Duodenal mucosa (tissue), 2 donors: ENCODE measurements at regions not wholly inside any gene's neighbourhood (a gene's known extent, or its start where the extent isn't known, plus 50 kb on each side); places are given as distances from the start of the nearest gene placed in this dataset.

Experiments
- H3K27ac ChIP-seq: one replicate; pipeline ENCODE4 v1.7.0; 2013; ENCODE audit warnings: low read depth, low read length
- H3K27me3 ChIP-seq, 2 donors: one replicate each; pipeline ENCODE4 v1.7.0; 2013; ENCODE audit warnings: low read length in 2 of 2, control low read depth in 1 of 2; ENCODE audit not compliant: insufficient read depth in 2 of 2, control insufficient read depth in 1 of 2
- H3K36me3 ChIP-seq, 2 donors: one replicate each; pipeline ENCODE4 v1.7.0; 2013; ENCODE audit warnings: low read length in 2 of 2, control low read depth in 1 of 2; ENCODE audit not compliant: insufficient read depth in 2 of 2, control insufficient read depth in 1 of 2
- H3K4me1 ChIP-seq, 2 donors: one replicate each; pipeline ENCODE4 v1.7.0; 2013; ENCODE audit warnings: low read length in 2 of 2, control low read depth in 1 of 2; ENCODE audit not compliant: insufficient read depth in 2 of 2, control insufficient read depth in 1 of 2
- H3K4me3 ChIP-seq, 2 donors: one replicate each; pipeline ENCODE4 v1.7.0; 2013; ENCODE audit warnings: low read length in 2 of 2, low read depth in 1 of 2
- H3K9ac ChIP-seq, 2 donors: one replicate each; pipeline ENCODE4 v1.7.0; 2013; ENCODE audit warnings: low read length in 2 of 2, low read depth in 1 of 2
- H3K9me3 ChIP-seq, 2 donors: one replicate each; pipeline ENCODE4 v1.7.0; 2013; ENCODE audit warnings: low read length in 2 of 2, control low read depth in 1 of 2; ENCODE audit not compliant: control insufficient read depth in 1 of 2

- no peaks in the 10 kb centered on the region for H3K36me3 ChIP-seq
- no peak overlapping the region for H3K27ac ChIP-seq
- no peak overlapping the region for H3K9ac ChIP-seq
- H3K9me3 ChIP-seq: no peaks in the 10 kb centered on the region
- no peaks in the 10 kb centered on the region for H3K4me1 ChIP-seq
- no peak overlapping the region for H3K4me3 ChIP-seq
- no peaks in the 10 kb centered on the region for H3K27me3 ChIP-seq
Measured at GRCh38 chr20:11810311-11811083, 107.2 kb upstream of the BTBD3 start.

GRCh38 chr20:11813106-11813890 is 104.4 kb upstream of the BTBD3 start:
- Histone ChIP-seq H3K4me1 (no peaks in the 10 kb centered on the region), H3K27me3 (no peaks in the 10 kb centered on the region), H3K9ac (no peak overlapping the region), H3K9me3 (no peaks in the 10 kb centered on the region), H3K27ac (no peak overlapping the region), H3K36me3 (no peaks in the 10 kb centered on the region), H3K4me3 (no peak overlapping the region)

DNA sequence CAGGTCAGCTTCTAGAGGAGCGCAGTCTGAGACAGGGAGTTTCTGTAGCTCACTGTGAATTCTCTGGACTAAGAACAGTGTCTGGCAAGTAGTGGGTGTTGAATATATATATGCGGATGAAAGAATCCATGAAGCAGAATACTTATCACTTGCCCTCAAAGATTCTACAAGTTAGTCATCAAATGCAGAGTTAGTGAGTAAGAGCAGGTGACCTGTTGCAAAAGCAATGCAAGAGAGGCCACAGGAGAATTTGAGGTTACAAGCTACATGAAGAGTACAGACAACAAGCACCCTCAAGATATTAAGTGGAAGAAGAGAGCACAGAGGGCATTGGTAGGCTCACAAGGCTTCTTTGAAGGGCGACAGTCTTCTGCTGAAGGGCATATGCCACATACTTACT is 103.4 kb upstream of the BTBD3 start:
- no peaks in the 10 kb centered on the region for H3K27me3 ChIP-seq
- no peak overlapping the region for H3K4me3 ChIP-seq
- H3K9me3 ChIP-seq: no peaks in the 10 kb centered on the region
- no peak overlapping the region for H3K9ac ChIP-seq
- no peaks in the 10 kb centered on the region for H3K4me1 ChIP-seq
- no peaks in the 10 kb centered on the region for H3K36me3 ChIP-seq
- H3K27ac ChIP-seq: no peak overlapping the region

DNA sequence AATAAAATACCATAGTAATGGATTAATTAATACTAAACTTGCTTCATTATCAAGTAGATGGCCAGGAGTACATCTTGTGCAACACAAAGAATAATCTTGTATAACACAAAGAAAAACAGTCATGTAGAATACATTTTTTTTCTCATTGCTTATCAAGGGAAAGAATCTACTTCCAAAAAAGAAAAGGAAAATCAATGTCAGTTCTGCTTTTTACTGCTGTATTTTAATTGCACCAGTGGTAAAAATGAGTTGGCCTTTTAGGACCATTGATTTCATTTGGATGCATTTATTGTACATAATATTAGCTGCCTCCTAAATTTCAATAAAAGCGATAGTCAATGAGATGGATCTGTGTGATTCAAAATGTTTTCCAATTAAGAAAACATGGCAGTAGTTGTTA is 96.9 kb upstream of the BTBD3 start:
- H3K36me3 ChIP-seq: no peaks in the 10 kb centered on the region
- H3K27me3 ChIP-seq: no peaks in the 10 kb centered on the region
- no peaks in the 10 kb centered on the region for H3K4me1 ChIP-seq
- H3K27ac ChIP-seq: no peak overlapping the region
- H3K9ac ChIP-seq: no peak overlapping the region
- H3K4me3 ChIP-seq: no peak overlapping the region
- no peaks in the 10 kb centered on the region for H3K9me3 ChIP-seq

- no peaks in the 10 kb centered on the region for H3K9me3 ChIP-seq
- H3K4me3 ChIP-seq: no peak overlapping the region
- no peak overlapping the region for H3K27ac ChIP-seq
- H3K36me3 ChIP-seq: no peaks in the 10 kb centered on the region
- H3K9ac ChIP-seq: no peak overlapping the region
- no peaks in the 10 kb centered on the region for H3K27me3 ChIP-seq
- H3K4me1 ChIP-seq: no peaks in the 10 kb centered on the region
Measured at GRCh38 chr20:11822540-11822794, 95.2 kb upstream of the BTBD3 start.

GRCh38 chr20:11826334-11826733 is 91.4 kb upstream of the BTBD3 start:
- Histone ChIP-seq H3K9ac (no peak overlapping the region), H3K4me3 (no peak overlapping the region), H3K9me3 (no peaks in the 10 kb centered on the region)

DNA sequence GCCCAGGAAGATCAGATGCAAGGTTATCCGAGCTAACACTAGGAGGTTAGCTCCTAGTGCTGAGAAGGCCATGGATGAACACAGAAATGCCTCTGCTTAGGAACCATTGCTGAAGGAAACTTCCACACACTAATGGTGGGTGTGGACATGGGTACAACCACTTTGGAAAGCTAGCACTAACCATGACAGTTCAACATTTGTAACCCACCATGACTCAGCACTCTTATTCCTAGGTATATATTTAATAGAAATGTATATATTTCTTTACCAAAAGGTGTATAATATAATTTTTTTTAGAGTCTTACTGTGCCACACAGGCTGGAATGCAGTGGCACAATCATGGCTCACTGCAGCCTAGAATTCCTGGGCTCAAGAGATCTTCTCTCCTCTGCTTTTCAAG is 85.3 kb upstream of the BTBD3 start:
- no peaks in the 10 kb centered on the region for H3K4me1 ChIP-seq
- no peak overlapping the region for H3K4me3 ChIP-seq
- no peaks in the 10 kb centered on the region for H3K27me3 ChIP-seq
- H3K9me3 ChIP-seq: no peaks in the 10 kb centered on the region
- H3K36me3 ChIP-seq: no peaks in the 10 kb centered on the region
- no peak overlapping the region for H3K9ac ChIP-seq
- H3K27ac ChIP-seq: no peak overlapping the region

More at GRCh38 chr20:11826334-11826733, 91.4 kb upstream of the BTBD3 start:
- Histone ChIP-seq H3K4me1 (no peaks in the 10 kb centered on the region), H3K27me3 (no peaks in the 10 kb centered on the region), H3K27ac (no peak overlapping the region), H3K36me3 (no peaks in the 10 kb centered on the region)

DNA sequence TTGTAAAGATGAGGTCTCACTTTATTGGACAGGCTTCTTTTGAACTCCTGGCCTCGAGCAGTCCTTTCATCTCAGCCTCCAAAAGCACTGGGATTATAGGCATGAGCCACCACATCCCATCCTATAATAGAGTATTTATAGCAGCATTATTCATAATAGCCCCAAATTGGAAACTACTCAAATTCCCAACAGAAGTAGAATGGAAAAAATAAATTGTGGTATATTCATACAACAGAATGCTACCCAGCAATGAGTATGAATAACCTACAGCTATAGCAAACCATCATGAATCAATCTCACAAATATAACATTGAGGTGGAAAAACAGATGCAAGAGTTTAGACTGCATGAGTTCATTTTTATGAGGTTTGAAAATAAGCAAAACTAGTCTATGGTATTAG is 84.8 kb upstream of the BTBD3 start:
- Histone ChIP-seq H3K4me3 (no peak overlapping the region), H3K4me1 (no peaks in the 10 kb centered on the region), H3K9me3 (no peaks in the 10 kb centered on the region), H3K36me3 (no peaks in the 10 kb centered on the region), H3K27me3 (no peaks in the 10 kb centered on the region), H3K27ac (no peak overlapping the region), H3K9ac (no peak overlapping the region)

DNA sequence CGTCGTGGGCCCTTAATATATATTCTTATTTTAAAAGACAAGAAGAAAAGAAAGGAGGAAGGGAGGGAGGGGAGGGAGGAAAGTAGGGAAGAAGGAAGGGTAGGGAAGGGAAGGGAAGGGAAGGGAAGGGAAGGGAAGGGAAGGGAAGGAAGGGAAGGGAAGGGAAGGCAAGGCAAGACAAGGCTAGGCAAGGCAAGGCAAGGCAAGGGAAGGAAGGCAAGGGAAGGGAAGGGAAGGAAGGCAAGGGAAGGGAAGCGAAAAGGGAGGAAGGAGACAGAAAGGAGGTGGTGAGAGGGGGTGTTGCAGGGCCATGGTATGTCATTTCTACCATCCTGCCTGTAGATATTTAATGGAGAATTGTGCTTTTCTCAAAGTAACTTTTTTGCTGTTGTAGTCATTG is 83.9 kb upstream of the BTBD3 start:
- no peak overlapping the region for H3K9ac ChIP-seq
- no peaks in the 10 kb centered on the region for H3K4me1 ChIP-seq

GRCh38 chr20:11838076-11838636 is 79.5 kb upstream of the BTBD3 start:
- no peaks in the 10 kb centered on the region for H3K27me3 ChIP-seq
- no peak overlapping the region for H3K4me3 ChIP-seq
- H3K36me3 ChIP-seq: no peaks in the 10 kb centered on the region
- no peaks in the 10 kb centered on the region for H3K4me1 ChIP-seq
- no peak overlapping the region for H3K9ac ChIP-seq
- H3K9me3 ChIP-seq: no peaks in the 10 kb centered on the region
- H3K27ac ChIP-seq: no peak overlapping the region

More for the DNA sequence above, 83.9 kb upstream of the BTBD3 start:
- Histone ChIP-seq H3K4me3 (no peak overlapping the region), H3K36me3 (no peaks in the 10 kb centered on the region), H3K27me3 (no peaks in the 10 kb centered on the region), H3K9me3 (no peaks in the 10 kb centered on the region), H3K27ac (no peak overlapping the region)
